Hepatocyte (in vitro differentiated cells): ENCODE measurements at regions not wholly inside any gene's neighbourhood (a gene's known extent, or its start where the extent isn't known, plus 50 kb on each side); places are given as distances from the start of the nearest gene placed in this dataset.

Experiments used
- DNase-seq: peaks from one replicate; pipeline ENCODE4 v3.0.0-alpha.2; 2016; ENCODE audit warnings: low spot score
- H2AFZ ChIP-seq: fragments of 200-600 bp; sonication (generic); 2 replicates; pipeline ENCODE4 v1.6.0; 2016; ENCODE audit warnings: antibody characterized with exemption, mild to moderate bottlenecking
- H3K27ac ChIP-seq: fragments of 200-600 bp; sonication (generic); 2 replicates; pipeline ENCODE4 v1.5.1; 2016; ENCODE audit warnings: mild to moderate bottlenecking
- H3K27me3 ChIP-seq: fragments of 200-600 bp; sonication (generic); 2 replicates; pipeline ENCODE4 v1.6.1; 2016
- H3K36me3 ChIP-seq: fragments of 200-600 bp; sonication (generic); replicated peaks from 2 replicates; pipeline ENCODE4 v1.5.1; 2016; ENCODE audit warnings: low read depth; ENCODE audit not compliant: insufficient read depth
- H3K4me1 ChIP-seq: fragments of 200-600 bp; sonication (generic); 2 replicates; pipeline ENCODE4 v1.5.1; 2016; ENCODE audit warnings: mild to moderate bottlenecking, moderate library complexity; ENCODE audit not compliant: insufficient read depth
- H3K4me2 ChIP-seq: fragments of 200-600 bp; sonication (generic); 2 replicates; pipeline ENCODE4 v1.6.0; 2016
- H3K4me3 ChIP-seq: fragments of 200-600 bp; sonication (generic); 2 replicates; pipeline ENCODE4 v1.5.1; 2016; ENCODE audit warnings: mild to moderate bottlenecking
- H3K79me2 ChIP-seq: fragments of 200-600 bp; sonication (generic); 2 replicates; pipeline ENCODE4 v1.6.0; 2017; ENCODE audit warnings: mild to moderate bottlenecking
- H3K9me2 ChIP-seq: fragments of 200-600 bp; sonication (generic); replicated peaks from 2 replicates; pipeline ENCODE4 v1.6.0; 2017; ENCODE audit warnings: mild to moderate bottlenecking; ENCODE audit not compliant: insufficient read depth
- H3K9me3 ChIP-seq: fragments of 200-600 bp; sonication (generic); 2 replicates; pipeline ENCODE4 v1.5.1; 2016; ENCODE audit warnings: low read depth, mild to moderate bottlenecking
- H4K20me1 ChIP-seq: fragments of 200-600 bp; sonication (generic); 2 replicates; pipeline ENCODE4 v1.6.0; 2016; ENCODE audit warnings: mild to moderate bottlenecking; ENCODE audit not compliant: insufficient read depth, poor library complexity, severe bottlenecking
- EZH2 ChIP-seq: fragments of 200-600 bp; sonication (generic); IDR thresholded peaks from 2 replicates; pipeline ENCODE4 v1.6.1; 2016; ENCODE audit warnings: antibody characterized with exemption, mild to moderate bottlenecking, borderline replicate concordance
- EZH2phosphoT487 ChIP-seq: fragments of 200-600 bp; sonication (generic); IDR thresholded peaks from one replicate; pipeline ENCODE4 v1.6.1; 2018; ENCODE audit warnings: antibody characterized with exemption, mild to moderate bottlenecking, low read depth, moderate library complexity; ENCODE audit not compliant: unreplicated experiment, severe bottlenecking
- WGBS: methylation state at CpG from one replicate; pipeline ENCODE4 v1.1.6; 2016; ENCODE audit warnings: low lambda C conversion rate; ENCODE audit errors: missing lambda C conversion rate; 5-methylcytosine and 5-hydroxymethylcytosine counted together
- TF ChIP-seq, protein P1 (sequence below): fragments of 200-600 bp; sonication (generic); IDR thresholded peaks from 2 replicates; pipeline ENCODE4 v1.5.1; 2016; ENCODE audit warnings: antibody characterized with exemption, mild to moderate bottlenecking; ENCODE audit not compliant: poor library complexity

GRCh38 chr7:142457146-142457703 is 199.4 kb upstream of the PRSS58 start:
- no peaks in the 10 kb centered on the region for H3K79me2 ChIP-seq
- H3K27me3 ChIP-seq = peaks cover 16% of the 10 kb centered on the region
- no peaks in the 10 kb centered on the region for H4K20me1 ChIP-seq
- H3K9me3 ChIP-seq = no peaks in the 10 kb centered on the region
- H3K4me1 ChIP-seq = no peaks in the 10 kb centered on the region
- H3K9me2 ChIP-seq = no peaks in the 10 kb centered on the region
- TF ChIP-seq EZH2 = no peak
- TF ChIP-seq, protein P1, sequence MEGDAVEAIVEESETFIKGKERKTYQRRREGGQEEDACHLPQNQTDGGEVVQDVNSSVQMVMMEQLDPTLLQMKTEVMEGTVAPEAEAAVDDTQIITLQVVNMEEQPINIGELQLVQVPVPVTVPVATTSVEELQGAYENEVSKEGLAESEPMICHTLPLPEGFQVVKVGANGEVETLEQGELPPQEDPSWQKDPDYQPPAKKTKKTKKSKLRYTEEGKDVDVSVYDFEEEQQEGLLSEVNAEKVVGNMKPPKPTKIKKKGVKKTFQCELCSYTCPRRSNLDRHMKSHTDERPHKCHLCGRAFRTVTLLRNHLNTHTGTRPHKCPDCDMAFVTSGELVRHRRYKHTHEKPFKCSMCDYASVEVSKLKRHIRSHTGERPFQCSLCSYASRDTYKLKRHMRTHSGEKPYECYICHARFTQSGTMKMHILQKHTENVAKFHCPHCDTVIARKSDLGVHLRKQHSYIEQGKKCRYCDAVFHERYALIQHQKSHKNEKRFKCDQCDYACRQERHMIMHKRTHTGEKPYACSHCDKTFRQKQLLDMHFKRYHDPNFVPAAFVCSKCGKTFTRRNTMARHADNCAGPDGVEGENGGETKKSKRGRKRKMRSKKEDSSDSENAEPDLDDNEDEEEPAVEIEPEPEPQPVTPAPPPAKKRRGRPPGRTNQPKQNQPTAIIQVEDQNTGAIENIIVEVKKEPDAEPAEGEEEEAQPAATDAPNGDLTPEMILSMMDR = no peak
- no peak for TF ChIP-seq EZH2phosphoT487
- no peak overlapping the region for H3K27ac ChIP-seq
- WGBS = 81% methylated on average over 2 of the region's 2 CpGs
- H3K4me3 ChIP-seq = no peak overlapping the region
- no peak for DNase-seq
- H3K4me2 ChIP-seq = no peak overlapping the region
- no peaks in the 10 kb centered on the region for H3K36me3 ChIP-seq
- H2AFZ ChIP-seq = no peak overlapping the region

- Histone ChIP-seq H3K79me2 (no peaks in the 10 kb centered on the region), H3K36me3 (no peaks in the 10 kb centered on the region), H3K27me3 (peaks cover 5% of the 10 kb centered on the region), H3K9me3 (no peaks in the 10 kb centered on the region), H3K9me2 (no peaks in the 10 kb centered on the region), H2AFZ (no peak overlapping the region), H4K20me1 (no peaks in the 10 kb centered on the region), H3K4me1 (no peaks in the 10 kb centered on the region), H3K4me3 (no peak overlapping the region), H3K27ac (no peak overlapping the region), H3K4me2 (no peak overlapping the region)
- DNase-seq = no peak
- no peak for TF ChIP-seq EZH2
- TF ChIP-seq, protein P1 = no peak
- no peak for TF ChIP-seq EZH2phosphoT487
- 92% methylated on average over 10 of the region's 10 CpGs for WGBS
These were observed 197.5 kb upstream of the PRSS58 start for GRCh38 chr7:142455392-142455791.

DNA sequence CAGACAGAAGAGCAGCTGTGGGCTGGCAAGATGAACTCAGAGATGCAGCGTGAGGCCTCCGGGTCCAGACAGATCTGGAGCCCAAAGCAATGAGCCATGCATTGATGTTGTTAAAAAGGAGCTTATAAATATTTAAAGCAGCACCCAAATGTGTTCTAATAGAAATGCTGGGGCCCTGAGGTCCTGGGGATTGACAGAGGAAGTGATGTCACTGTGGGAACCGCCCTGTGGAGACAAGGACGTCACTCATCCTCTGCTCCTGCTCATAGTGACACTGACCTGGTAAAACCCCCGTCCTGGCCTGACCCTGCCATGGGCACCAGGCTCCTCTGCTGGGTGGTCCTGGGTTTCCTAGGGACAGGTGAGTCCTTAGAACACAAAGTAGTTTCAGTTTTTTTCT is 197.0 kb upstream of the PRSS58 start:
- no peaks in the 10 kb centered on the region for H3K9me3 ChIP-seq
- H3K4me2 ChIP-seq = no peak overlapping the region
- H3K4me1 ChIP-seq = no peaks in the 10 kb centered on the region
- no peak overlapping the region for H3K4me3 ChIP-seq
- 78% methylated on average over 5 of the region's 5 CpGs for WGBS
- H3K36me3 ChIP-seq = no peaks in the 10 kb centered on the region
- peaks cover 3% of the 10 kb centered on the region for H3K27me3 ChIP-seq
- no peaks in the 10 kb centered on the region for H3K79me2 ChIP-seq
- no peak overlapping the region for H3K27ac ChIP-seq
- DNase-seq = no peak
- TF ChIP-seq, protein P1 = no peak
- TF ChIP-seq EZH2 (no peak), EZH2phosphoT487 (no peak)
- no peak overlapping the region for H2AFZ ChIP-seq
- no peaks in the 10 kb centered on the region for H4K20me1 ChIP-seq
- H3K9me2 ChIP-seq = no peaks in the 10 kb centered on the region

- no peak overlapping the region for H2AFZ ChIP-seq
- no peak for DNase-seq
These were observed 194.9 kb upstream of the PRSS58 start for GRCh38 chr7:142452791-142453190.

More at GRCh38 chr7:142452791-142453190, 194.9 kb upstream of the PRSS58 start:
- H3K4me1 ChIP-seq = no peaks in the 10 kb centered on the region
- 82% methylated on average over 4 of the region's 4 CpGs for WGBS
- no peak overlapping the region for H3K4me3 ChIP-seq
- no peaks in the 10 kb centered on the region for H3K9me3 ChIP-seq
- TF ChIP-seq EZH2 (no peak), EZH2phosphoT487 (no peak)
- TF ChIP-seq, protein P1 = no peak
- no peak overlapping the region for H3K4me2 ChIP-seq
- H3K36me3 ChIP-seq = no peaks in the 10 kb centered on the region
- H3K79me2 ChIP-seq = no peaks in the 10 kb centered on the region
- H3K27me3 ChIP-seq = peaks cover 3% of the 10 kb centered on the region
- H4K20me1 ChIP-seq = no peaks in the 10 kb centered on the region
- H3K27ac ChIP-seq = no peak overlapping the region
- no peaks in the 10 kb centered on the region for H3K9me2 ChIP-seq
